OCI-LY7 (cell line): ENCODE measurements at regions not wholly inside any gene's neighbourhood (a gene's known extent, or its start where the extent isn't known, plus 50 kb on each side); places are given as distances from the start of the nearest gene placed in this dataset.

Source experiments
- BruUV-seq: library from RNA; stranded (reverse); fragments of 400-500 nt; replicated peaks from 2 replicates; lab custom pipeline; 2021; lab: Mats Ljungman, UMichigan
- CTCF ChIA-PET: fragments of 300-600 bp; sonication (Branson Sonifier 250); formaldehyde crosslinking; loops from one replicate; lab custom pipeline; 2022; ENCODE audit warnings: antibody characterized with exemption; ENCODE audit not compliant: unreplicated experiment; lab: Charles Lee
- POLR2A ChIA-PET: fragments of 300-600 bp; sonication (Branson Sonifier 250); formaldehyde crosslinking; loops from one replicate; lab custom pipeline; 2022; ENCODE audit warnings: antibody characterized with exemption; lab: Charles Lee
- DNase-seq: peaks from one replicate; pipeline ENCODE4 v3.0.0-alpha.2; 2015; ENCODE audit warnings: low spot score
- H2AFZ ChIP-seq: fragments of 200-600 bp; sonication (generic), shearing (Covaris generic); 2 replicates; pipeline ENCODE4 v1.6.1; 2014; ENCODE audit warnings: mild to moderate bottlenecking, antibody characterized with exemption, low read length, moderate library complexity
- H3K27ac ChIP-seq: fragments of 200-600 bp; sonication (generic); 2 replicates; pipeline ENCODE4 v1.5.1; 2014; ENCODE audit warnings: mixed run types, low read depth, mild to moderate bottlenecking, moderate library complexity, low read length, inconsistent platforms; ENCODE audit not compliant: poor library complexity, severe bottlenecking
- H3K36me3 ChIP-seq: fragments of 200-600 bp; sonication (generic); 2 replicates; pipeline ENCODE4 v1.6.1; 2014; ENCODE audit warnings: mild to moderate bottlenecking, antibody characterized with exemption, low read length, moderate library complexity, mixed read lengths; ENCODE audit not compliant: insufficient read depth
- H3K4me1 ChIP-seq: fragments of 200-600 bp; sonication (generic); 2 replicates; pipeline ENCODE4 v1.5.1; 2014; ENCODE audit warnings: mild to moderate bottlenecking, low read length; ENCODE audit not compliant: insufficient read depth, poor library complexity, severe bottlenecking
- H3K4me2 ChIP-seq: fragments of 200-600 bp; sonication (generic); 2 replicates; pipeline ENCODE4 v1.6.1; 2014; ENCODE audit warnings: mild to moderate bottlenecking, low read length
- H3K4me3 ChIP-seq: fragments of 200-600 bp; sonication (generic); 2 replicates; pipeline ENCODE4 v1.5.1; 2014; ENCODE audit warnings: mild to moderate bottlenecking, low read depth, low read length; ENCODE audit not compliant: poor library complexity, severe bottlenecking
- H3K79me2 ChIP-seq: fragments of 200-600 bp; sonication (generic); 2 replicates; pipeline ENCODE4 v1.6.1; 2016; ENCODE audit warnings: low read depth, mild to moderate bottlenecking, low read length, moderate library complexity, mixed read lengths; ENCODE audit not compliant: insufficient read depth
- H3K9me2 ChIP-seq: fragments of 200-600 bp; sonication (generic); 2 replicates; pipeline ENCODE4 v1.6.1; 2016; ENCODE audit warnings: mild to moderate bottlenecking, low read length, mixed read lengths; ENCODE audit not compliant: insufficient read depth
- H3K9me3 ChIP-seq: fragments of 200-600 bp; sonication (generic); 2 replicates; pipeline ENCODE4 v1.6.1; 2014; ENCODE audit warnings: mild to moderate bottlenecking, mixed run types, low read length, mixed read lengths
- H4K20me1 ChIP-seq: fragments of 200-600 bp; sonication (generic); 2 replicates; pipeline ENCODE4 v1.6.1; 2014; ENCODE audit warnings: mild to moderate bottlenecking, antibody characterized with exemption, low read length, moderate library complexity, mixed read lengths; ENCODE audit not compliant: insufficient read depth
- CTCF ChIP-seq: fragments of 200-600 bp; sonication (generic); conservative IDR thresholded peaks from 2 replicates; pipeline ENCODE4 v1.5.1; 2014; ENCODE audit warnings: mild to moderate bottlenecking, antibody characterized with exemption, low read length, moderate library complexity, mixed read lengths
- EZH2phosphoT487 ChIP-seq: fragments of 200-600 bp; sonication (generic); IDR thresholded peaks from 2 replicates; pipeline ENCODE4 v1.6.1; 2018; ENCODE audit warnings: low read depth, borderline replicate concordance, mild to moderate bottlenecking, mixed run types, antibody characterized with exemption, low read length, moderate library complexity, mixed read lengths
- intact Hi-C: fragments of 100-400 bp; cut with micrococcal nuclease; formaldehyde crosslinking; loops from one replicate; pipeline ENCODE4 v1.10.0; 2022; ENCODE audit not compliant: unreplicated experiment

- no TSS peak for BruUV-seq
- CTCF ChIA-PET = no interaction called here
These were observed 148.3 kb upstream of the ANXA10 start for GRCh38 chr4:167943872-167944505.

GRCh38 chr4:167944721-167945120 is 147.6 kb upstream of the ANXA10 start:
- no peaks in the 10 kb centered on the region for H3K4me1 ChIP-seq
- TF ChIP-seq CTCF (no peak), EZH2phosphoT487 (no peak)
- H4K20me1 ChIP-seq = no peaks in the 10 kb centered on the region
- no peak overlapping the region for H2AFZ ChIP-seq
- H3K79me2 ChIP-seq = no peaks in the 10 kb centered on the region
- no peak overlapping the region for H3K4me3 ChIP-seq
- no peaks in the 10 kb centered on the region for H3K9me2 ChIP-seq
- intact Hi-C loops = no loop called here
- POLR2A ChIA-PET = no interaction called here
- no peak overlapping the region for H3K4me2 ChIP-seq
- BruUV-seq = no TSS peak
- no peaks in the 10 kb centered on the region for H3K36me3 ChIP-seq
- H3K9me3 ChIP-seq = no peaks in the 10 kb centered on the region
- no peak overlapping the region for H3K27ac ChIP-seq
- CTCF ChIA-PET = no interaction called here
- DNase-seq = no peak

More at GRCh38 chr4:167943872-167944505, 148.3 kb upstream of the ANXA10 start:
- Histone ChIP-seq H4K20me1 (no peaks in the 10 kb centered on the region), H3K36me3 (no peaks in the 10 kb centered on the region), H3K9me2 (no peaks in the 10 kb centered on the region), H3K27ac (no peak overlapping the region), H3K4me3 (no peak overlapping the region), H3K4me1 (no peaks in the 10 kb centered on the region), H2AFZ (no peak overlapping the region), H3K79me2 (no peaks in the 10 kb centered on the region), H3K4me2 (no peak overlapping the region), H3K9me3 (no peaks in the 10 kb centered on the region)
- intact Hi-C loops = no loop called here
- no peak for DNase-seq
- TF ChIP-seq CTCF (no peak), EZH2phosphoT487 (no peak)
- POLR2A ChIA-PET = no interaction called here

- Histone ChIP-seq H3K4me2 (no peak overlapping the region), H3K79me2 (no peaks in the 10 kb centered on the region), H2AFZ (no peak overlapping the region), H3K27ac (no peak overlapping the region), H3K9me2 (no peaks in the 10 kb centered on the region), H3K4me3 (no peak overlapping the region), H3K36me3 (no peaks in the 10 kb centered on the region), H3K9me3 (no peaks in the 10 kb centered on the region), H3K4me1 (no peaks in the 10 kb centered on the region), H4K20me1 (no peaks in the 10 kb centered on the region)
- DNase-seq = no peak
- POLR2A ChIA-PET = no interaction called here
- no peak for TF ChIP-seq EZH2phosphoT487
- no peak for TF ChIP-seq CTCF
- intact Hi-C loops = no loop called here
- CTCF ChIA-PET = no interaction called here
- no TSS peak for BruUV-seq
These were observed 137.3 kb upstream of the ANXA10 start for GRCh38 chr4:167955006-167955405.
